ENCODE measurements at regions not wholly inside any gene's neighbourhood (a gene's known extent, or its start where the extent isn't known, plus 50 kb on each side); places are given as distances from the start of the nearest gene placed in this dataset.
"Not testable (repeated sequence)": the region's sequence is repeated elsewhere in the genome, so short reads cannot be mapped to it uniquely, and the experiment has no call there.

GRCh38 chr1:198417039-198417438 lies 123.4 kb downstream of the ATP6V1G3 start:
- H3K36me3 Mint-ChIP-seq, result no peaks in the 10 kb centered on the region
- H3K27me3 Mint-ChIP-seq, result peaks cover 10% of the 10 kb centered on the region
- H3K4me3 Mint-ChIP-seq, result no peak overlapping the region
- H3K4me1 Mint-ChIP-seq (ENCODE audit: unreplicated experiment), result no peaks in the 10 kb centered on the region
- DNase-seq (ENCODE audit: extremely low spot score, unreplicated experiment), result no peak
- TF ChIP-seq, protein P1, sequence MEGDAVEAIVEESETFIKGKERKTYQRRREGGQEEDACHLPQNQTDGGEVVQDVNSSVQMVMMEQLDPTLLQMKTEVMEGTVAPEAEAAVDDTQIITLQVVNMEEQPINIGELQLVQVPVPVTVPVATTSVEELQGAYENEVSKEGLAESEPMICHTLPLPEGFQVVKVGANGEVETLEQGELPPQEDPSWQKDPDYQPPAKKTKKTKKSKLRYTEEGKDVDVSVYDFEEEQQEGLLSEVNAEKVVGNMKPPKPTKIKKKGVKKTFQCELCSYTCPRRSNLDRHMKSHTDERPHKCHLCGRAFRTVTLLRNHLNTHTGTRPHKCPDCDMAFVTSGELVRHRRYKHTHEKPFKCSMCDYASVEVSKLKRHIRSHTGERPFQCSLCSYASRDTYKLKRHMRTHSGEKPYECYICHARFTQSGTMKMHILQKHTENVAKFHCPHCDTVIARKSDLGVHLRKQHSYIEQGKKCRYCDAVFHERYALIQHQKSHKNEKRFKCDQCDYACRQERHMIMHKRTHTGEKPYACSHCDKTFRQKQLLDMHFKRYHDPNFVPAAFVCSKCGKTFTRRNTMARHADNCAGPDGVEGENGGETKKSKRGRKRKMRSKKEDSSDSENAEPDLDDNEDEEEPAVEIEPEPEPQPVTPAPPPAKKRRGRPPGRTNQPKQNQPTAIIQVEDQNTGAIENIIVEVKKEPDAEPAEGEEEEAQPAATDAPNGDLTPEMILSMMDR (conservative IDR thresholded peaks at IDR 0.05), result no peak
- no peak overlapping the region for H3K27ac Mint-ChIP-seq
- H3K9me3 Mint-ChIP-seq, result no peaks in the 10 kb centered on the region

GRCh38 chr1:198416296-198416695 lies 124.2 kb downstream of the ATP6V1G3 start:
- Mint-ChIP-seq H3K27me3 (peaks cover 10% of the 10 kb centered on the region), H3K36me3 (no peaks in the 10 kb centered on the region), H3K27ac (no peak overlapping the region), H3K4me3 (no peak overlapping the region), H3K9me3 (no peaks in the 10 kb centered on the region), H3K4me1 (ENCODE audit: unreplicated experiment) (no peaks in the 10 kb centered on the region)
- TF ChIP-seq, protein P1 (conservative IDR thresholded peaks at IDR 0.05), result no peak
- no peak for DNase-seq (ENCODE audit: extremely low spot score, unreplicated experiment)

DNA sequence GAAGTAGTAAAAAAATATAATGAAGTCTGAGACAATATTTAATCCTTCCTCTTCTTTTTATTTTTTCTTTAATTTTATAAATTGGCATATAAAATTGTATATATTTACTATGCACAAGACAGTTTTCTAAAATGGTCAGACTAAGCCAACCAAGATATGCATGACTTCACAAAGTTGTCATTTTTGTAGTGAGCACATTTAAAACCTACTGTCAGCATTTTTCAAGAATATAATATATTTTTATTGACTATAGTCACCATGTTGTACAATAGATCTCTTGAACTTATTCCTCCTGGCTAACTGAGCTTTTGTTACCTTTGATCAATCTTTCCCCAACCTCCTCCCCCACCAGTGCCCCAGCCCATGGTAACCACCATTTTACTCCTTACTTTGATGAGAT lies 129.2 kb downstream of the ATP6V1G3 start:
- no peaks in the 10 kb centered on the region for H3K36me3 Mint-ChIP-seq

DNA sequence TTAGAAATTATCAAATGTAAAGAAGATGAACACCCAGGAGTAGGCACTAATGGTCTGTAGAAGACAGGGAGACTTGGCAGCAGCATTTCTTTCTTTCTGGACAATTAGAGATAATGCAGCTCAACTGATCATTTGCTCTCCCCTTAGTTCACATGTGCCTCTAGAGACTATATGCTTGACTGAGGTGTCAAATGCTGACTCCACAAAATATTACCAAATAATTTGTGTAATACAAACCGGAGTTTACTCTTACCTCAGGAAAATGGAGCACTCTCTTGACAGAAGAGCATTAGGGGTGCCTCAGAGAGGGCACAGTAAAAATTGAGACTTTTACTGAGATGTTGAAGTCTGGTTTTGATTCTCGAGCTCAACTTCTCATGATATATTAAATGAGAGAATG lies 131.8 kb downstream of the ATP6V1G3 start:
- Mint-ChIP-seq H3K4me3 (no peak overlapping the region), H3K27ac (no peak overlapping the region), H3K9me3 (no peaks in the 10 kb centered on the region), H3K4me1 (ENCODE audit: unreplicated experiment) (no peaks in the 10 kb centered on the region), H3K36me3 (no peaks in the 10 kb centered on the region), H3K27me3 (peaks cover 2% of the 10 kb centered on the region)
- TF ChIP-seq, protein P1 (conservative IDR thresholded peaks at IDR 0.05), result no peak
- no peak for DNase-seq (ENCODE audit: extremely low spot score, unreplicated experiment)

More for the DNA sequence above, 129.2 kb downstream of the ATP6V1G3 start:
- Mint-ChIP-seq H3K9me3 (no peaks in the 10 kb centered on the region), H3K27ac (no peak overlapping the region), H3K27me3 (peaks cover 2% of the 10 kb centered on the region), H3K4me1 (ENCODE audit: unreplicated experiment) (no peaks in the 10 kb centered on the region), H3K4me3 (no peak overlapping the region)
- TF ChIP-seq, protein P1 (conservative IDR thresholded peaks at IDR 0.05), result no peak
- DNase-seq (ENCODE audit: extremely low spot score, unreplicated experiment), result no peak

DNA sequence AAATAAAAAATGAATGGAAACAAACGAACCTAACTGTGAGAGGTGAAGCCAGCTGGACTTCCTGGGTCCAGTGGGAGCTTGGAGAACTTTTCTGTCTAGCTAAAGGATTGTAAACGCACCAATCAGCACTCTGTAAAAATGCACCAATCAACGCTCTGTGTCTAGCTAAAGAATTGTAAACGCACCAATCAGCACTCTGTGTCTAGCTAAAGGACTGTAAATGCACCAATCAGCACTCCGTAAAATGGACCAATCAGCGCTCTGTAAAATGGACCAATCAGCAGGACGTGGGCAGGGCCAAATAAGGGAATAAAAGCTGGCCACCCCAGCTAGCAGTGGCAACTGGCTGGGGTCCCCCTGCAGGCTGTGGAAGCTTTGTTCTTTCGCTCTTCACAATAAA lies 135.8 kb downstream of the ATP6V1G3 start:
- not testable (repeated sequence) for H3K4me1 Mint-ChIP-seq (ENCODE audit: unreplicated experiment); H3K27me3 Mint-ChIP-seq; DNase-seq (ENCODE audit: extremely low spot score, unreplicated experiment); H3K36me3 Mint-ChIP-seq; H3K27ac Mint-ChIP-seq; H3K4me3 Mint-ChIP-seq; H3K9me3 Mint-ChIP-seq

GRCh38 chr1:198400063-198400462 lies 140.4 kb downstream of the ATP6V1G3 start:
- no peak overlapping the region for H3K27ac Mint-ChIP-seq
- no peaks in the 10 kb centered on the region for H3K9me3 Mint-ChIP-seq
- no peak overlapping the region for H3K4me3 Mint-ChIP-seq
- no peaks in the 10 kb centered on the region for H3K4me1 Mint-ChIP-seq (ENCODE audit: unreplicated experiment)
- H3K36me3 Mint-ChIP-seq, result no peaks in the 10 kb centered on the region
- DNase-seq (ENCODE audit: extremely low spot score, unreplicated experiment), result no peak
- TF ChIP-seq, protein P1 (conservative IDR thresholded peaks at IDR 0.05), result no peak
- peaks cover 7% of the 10 kb centered on the region for H3K27me3 Mint-ChIP-seq
